Stimulated activated CD4-positive, alpha-beta T cell treated with anti-CD3 and anti-CD28 coated beads, Interleukin-2, amount 100 ng/mL, for 24 hours (primary cell): ENCODE measurements at regions not wholly inside any gene's neighbourhood (a gene's known extent, or its start where the extent isn't known, plus 50 kb on each side); places are given as distances from the start of the nearest gene placed in this dataset.

Experiments
- DNase-seq, 2 donors: peaks; one replicate each; pipeline ENCODE4 v3.0.0-alpha.2; 2020

DNA sequence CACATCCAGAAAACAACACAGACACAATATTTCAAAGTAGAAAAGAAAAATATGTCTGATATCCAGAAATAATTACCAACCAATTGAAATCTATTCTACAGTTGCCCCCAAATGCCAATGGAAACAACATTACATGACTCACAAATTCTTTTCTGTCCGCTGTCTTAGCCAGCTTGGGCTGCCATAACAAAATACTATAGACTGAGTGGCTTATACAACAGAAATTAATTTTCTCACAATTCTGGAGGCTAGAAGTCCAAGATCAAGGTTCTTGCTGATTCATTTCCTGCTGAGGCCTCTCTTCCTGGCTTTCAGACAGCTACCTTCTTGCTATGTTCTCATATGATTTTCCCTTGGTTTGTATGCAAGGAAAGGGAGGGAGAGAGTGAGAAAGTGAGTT is 698.1 kb downstream of the DHX35 start:
- no peak for DNase-seq

GRCh38 chr20:39658662-39659409 is 696.7 kb downstream of the DHX35 start:
- DNase-seq, result no peak

DNA sequence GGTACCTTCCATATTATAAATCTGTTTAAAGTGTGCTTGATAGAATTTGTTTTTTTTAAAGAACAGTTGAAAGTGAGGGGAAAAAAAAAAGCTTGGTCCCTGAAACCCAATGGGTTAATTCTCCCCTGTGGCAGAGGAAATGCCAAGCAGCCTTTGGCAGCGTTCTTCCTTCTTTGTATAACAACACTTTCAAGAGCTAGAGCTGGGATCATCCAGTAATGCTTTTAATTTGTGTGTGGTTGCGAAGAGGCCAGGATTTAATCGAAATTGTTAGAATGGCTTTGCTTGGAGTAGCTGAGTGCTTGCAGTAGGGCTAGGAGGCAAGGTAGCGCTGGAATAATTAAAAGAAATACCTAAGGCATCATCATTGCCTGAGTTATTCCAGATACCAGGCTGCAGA is 692.0 kb downstream of the DHX35 start:
- no peak for DNase-seq

DNA sequence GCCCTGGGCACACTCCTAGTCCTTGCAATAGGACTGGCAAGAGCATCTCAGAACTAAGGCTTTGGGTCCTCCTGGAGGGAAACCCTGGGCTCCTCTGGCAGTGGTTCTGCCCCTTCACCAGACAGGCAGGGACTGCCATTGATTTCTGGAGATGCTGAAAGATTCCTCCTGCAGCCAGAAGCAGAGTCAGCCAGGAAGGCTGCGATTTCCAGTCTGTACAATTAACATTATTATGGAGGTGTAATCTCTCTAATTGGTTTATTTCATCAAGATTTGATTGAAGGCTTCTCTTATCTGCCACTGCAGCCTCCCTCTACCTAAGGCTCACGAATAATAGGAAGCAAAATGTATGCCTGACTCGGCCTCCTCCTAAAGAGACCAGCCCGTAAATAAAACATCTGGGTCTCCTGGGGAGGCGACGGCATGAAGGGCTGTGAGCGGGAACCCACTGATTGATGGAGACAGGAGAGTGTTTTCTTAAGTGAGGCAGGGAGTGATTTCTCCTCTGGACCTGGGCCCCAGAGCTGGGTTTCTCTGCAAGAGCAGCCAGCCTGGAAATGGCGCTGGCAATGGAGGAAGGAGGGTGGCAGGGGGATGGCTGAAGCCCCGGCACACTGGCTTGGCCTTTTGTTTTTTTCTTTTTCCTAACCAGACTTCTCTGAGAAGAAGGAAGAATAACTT is 689.6 kb downstream of the DHX35 start:
- DNase-seq, result no peak

- no peak for DNase-seq
Observed at GRCh38 chr20:39646874-39647413, 684.8 kb downstream of the DHX35 start.

DNA sequence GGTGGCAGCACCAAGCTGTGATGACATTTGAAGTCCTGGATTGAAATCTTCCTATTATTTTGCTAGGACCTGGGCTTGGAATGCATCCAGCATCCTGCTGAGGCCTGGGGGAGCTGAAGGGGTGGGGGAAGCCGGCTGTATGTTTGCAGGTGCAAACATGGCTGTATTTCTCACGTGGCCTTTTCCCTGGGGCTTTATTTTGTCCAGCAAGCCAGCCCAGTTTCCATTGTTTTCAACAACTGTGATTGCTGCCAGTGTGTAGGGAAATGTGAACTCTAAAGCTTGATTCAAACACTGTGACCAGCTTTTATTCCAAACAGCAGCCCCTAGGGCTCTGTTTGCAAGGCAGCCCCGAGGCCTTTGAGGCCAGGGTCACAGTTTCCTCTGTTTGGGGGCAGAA is 683.0 kb downstream of the DHX35 start:
- DNase-seq, result no peak

- DNase-seq, result no peak
Observed at GRCh38 chr20:39643292-39643691, 681.1 kb downstream of the DHX35 start.

DNA sequence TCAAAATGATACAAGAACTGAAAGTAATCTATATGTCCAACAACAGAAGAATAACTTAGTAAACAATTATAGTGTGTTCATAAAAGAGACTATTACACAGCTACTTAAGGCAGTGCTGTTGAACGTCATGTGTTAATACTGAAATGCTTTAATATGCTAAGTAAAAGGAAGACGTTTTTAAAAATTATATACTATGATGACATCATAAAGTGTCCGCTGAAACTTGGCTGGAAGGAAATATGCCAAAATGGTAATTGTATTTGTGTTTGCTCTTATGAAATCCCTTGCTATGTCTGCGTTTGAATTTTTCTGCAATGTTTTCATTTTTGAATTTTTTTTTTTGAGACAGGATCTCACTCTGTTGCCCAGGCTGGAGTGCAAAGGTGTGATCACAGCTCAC is 679.3 kb downstream of the DHX35 start:
- DNase-seq, result no peak

GRCh38 chr20:39640147-39640546 is 678.0 kb downstream of the DHX35 start:
- DNase-seq, result no peak

- no peak for DNase-seq
Observed at GRCh38 chr20:39638731-39639130, 676.6 kb downstream of the DHX35 start.

GRCh38 chr20:39633689-39634088 is 671.5 kb downstream of the DHX35 start:
- DNase-seq, result no peak

DNA sequence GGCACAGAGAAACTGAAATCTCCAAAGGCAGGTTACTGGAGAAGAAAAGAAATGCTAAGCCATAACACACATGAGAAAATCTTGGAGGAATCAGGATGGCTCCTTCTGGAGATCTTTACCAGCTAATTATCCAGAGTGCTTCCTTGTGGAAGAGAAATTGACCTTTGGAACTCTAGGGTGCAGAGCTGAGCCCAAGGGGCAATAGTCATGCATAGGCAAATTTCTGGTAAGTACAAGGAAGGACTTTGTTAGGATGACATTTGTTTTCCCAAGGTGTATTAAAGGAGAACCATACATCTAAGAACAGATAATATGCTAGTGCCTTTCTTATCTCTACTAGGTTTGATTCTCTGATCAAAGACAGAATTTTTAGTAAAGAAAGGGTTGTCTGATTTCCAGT is 670.6 kb downstream of the DHX35 start:
- DNase-seq, result no peak

DNA sequence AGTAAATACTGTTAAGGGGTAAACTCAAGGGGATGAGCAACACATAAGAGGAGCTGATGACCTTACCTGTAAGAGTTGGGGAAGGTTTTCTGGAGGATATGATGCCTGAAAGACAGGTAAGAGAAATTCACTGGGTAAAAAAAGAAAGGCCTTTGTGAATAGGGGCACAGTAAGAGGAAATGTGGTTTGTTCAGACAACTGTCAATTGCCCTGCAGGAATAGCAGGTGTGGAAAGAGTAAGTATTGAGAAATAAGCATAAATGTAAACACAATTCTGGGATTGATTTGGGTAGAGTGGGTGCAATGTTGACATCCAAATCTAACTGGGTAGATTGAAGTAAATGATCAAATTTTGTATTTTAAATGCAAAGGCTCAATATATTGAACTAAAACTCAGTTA is 670.0 kb downstream of the DHX35 start:
- no peak for DNase-seq

DNA sequence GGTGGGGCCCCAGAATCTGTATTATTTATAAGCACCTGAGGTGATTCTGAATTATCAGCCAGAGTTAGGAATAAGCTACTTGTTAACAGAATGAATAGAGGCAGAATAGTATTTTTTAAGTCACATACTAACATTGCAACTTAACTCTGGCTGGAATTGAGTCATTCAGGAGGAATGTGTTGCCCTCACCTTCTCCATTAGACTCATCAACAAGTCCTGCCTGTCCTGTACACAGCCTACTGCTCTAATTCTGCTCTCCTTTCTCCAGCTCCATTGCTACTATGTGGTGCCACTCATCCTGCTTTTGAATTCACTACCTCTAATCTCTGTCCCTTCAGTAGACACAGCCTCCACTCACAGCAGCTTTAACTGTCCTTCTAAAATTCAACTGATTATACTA is 669.4 kb downstream of the DHX35 start:
- no peak for DNase-seq

DNA sequence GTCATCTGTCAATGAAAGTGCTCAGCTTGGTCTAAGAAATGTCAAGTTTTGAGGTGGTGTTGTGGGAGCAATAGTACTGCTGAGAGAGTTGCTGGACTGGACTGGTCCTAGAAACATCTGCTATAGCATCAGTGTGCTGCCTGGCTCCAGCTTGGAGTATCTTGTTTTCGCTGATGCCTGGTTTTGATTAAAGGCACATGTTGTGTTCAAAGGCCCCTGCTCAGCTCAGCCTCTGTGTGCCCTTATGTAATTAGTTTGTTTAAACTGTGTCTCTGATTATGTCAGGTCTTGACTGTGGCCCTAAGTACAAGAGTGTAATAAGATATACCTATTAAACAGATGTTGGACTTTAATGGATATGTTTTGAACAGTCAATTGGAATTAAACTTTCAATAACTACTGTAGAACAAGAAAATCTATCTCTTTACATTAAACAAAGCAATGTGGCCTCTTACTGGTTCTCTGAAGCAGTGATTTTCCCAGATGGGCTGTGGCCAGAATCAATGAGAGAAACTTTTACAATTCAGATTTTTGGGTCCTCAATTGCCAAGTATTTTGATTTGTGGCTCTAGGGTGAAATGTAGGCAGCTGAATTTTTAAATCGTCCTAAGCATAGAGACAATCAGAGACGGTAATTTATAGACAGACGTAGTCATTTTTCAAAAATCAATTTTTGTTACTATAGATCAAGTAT is 668.2 kb downstream of the DHX35 start:
- no peak for DNase-seq

GRCh38 chr20:39627765-39628164 is 665.6 kb downstream of the DHX35 start:
- DNase-seq, result no peak

GRCh38 chr20:39624316-39624715 is 662.2 kb downstream of the DHX35 start:
- no peak for DNase-seq

GRCh38 chr20:39623584-39624234 is 661.6 kb downstream of the DHX35 start:
- DNase-seq, result no peak

DNA sequence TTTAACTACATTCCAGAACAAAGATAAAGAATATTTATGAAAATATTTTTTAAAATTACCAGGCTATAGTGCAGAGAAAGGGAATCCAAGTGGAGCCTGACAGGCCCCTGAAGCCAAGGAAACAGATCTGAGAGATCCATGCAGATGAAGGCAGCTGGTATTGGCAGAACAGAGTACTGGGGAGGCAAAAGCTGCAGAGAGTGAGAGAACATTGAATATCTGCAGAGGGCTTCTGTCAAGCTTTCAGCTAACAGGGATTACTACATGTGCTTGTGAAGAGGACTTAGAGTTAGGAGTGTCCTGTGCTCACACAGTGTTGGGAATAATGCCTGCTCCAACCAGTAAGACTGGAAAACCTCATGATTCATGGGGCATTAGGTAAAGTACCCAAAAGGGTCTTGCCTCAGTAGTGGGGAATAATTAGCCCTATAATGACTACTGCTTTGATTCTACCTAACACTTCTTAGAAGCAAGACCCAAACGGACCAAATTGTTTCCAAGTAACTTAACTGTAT is 657.2 kb downstream of the DHX35 start:
- no peak for DNase-seq

GRCh38 chr20:39611901-39612300 is 649.8 kb downstream of the DHX35 start:
- DNase-seq, result no peak

- DNase-seq, result no peak
Observed at GRCh38 chr20:39607141-39607540, 645.0 kb downstream of the DHX35 start.

DNA sequence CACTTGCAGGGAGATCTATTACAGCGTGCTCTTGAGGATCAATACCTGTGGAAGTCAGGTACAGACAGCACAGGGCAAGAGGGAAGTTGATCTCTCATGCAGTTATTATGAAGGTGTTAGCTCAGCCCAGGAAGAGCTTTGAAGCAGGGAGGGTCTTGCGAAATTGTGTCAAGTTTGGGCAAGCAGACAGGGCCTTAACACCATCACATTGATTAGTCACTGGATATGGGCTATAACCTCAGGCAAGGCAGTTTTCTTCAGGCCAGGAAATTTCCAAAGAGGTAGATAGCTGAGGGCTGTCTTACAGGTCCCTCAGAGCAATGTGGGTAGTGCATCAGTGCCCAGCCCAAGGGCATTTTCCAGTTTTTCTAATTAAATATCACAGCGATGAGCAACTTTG is 643.8 kb downstream of the DHX35 start:
- no peak for DNase-seq

- no peak for DNase-seq
Observed at GRCh38 chr20:39605361-39605760, 643.2 kb downstream of the DHX35 start.
